Activated gamma-delta T cell (primary cell): ENCODE measurements at regions not wholly inside any gene's neighbourhood (a gene's known extent, or its start where the extent isn't known, plus 50 kb on each side); places are given as distances from the start of the nearest gene placed in this dataset.
"Not testable (repeated sequence)": the region's sequence is repeated elsewhere in the genome, so short reads cannot be mapped to it uniquely, and the experiment has no call there.

Experiments used
- DNase-seq: peaks from one replicate; lab custom pipeline; 2025; lab: John Stamatoyannopoulos, UW

- DNase-seq, result not testable (repeated sequence)
Observed at GRCh38 chr21:9764294-9764693, 757.1 kb upstream of the TPTE start.

DNA sequence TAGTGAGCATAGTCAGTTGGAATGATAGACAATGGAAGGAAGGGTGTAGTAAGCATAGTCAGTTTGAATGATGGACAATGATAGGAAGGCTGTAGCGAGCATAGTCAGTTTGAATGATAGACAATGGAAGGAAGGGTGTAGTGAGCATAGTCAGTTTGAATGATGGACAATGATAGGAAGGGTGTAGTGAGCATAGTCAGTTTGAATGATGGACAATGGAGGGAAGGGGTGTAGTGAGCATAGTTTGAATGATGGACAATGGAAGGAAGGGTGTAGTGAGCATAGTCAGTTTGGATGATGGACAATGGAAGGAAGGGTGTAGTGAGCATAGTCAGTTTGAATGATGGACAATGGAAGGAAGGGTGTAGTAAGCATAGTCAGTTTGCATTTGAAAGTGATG lies 755.8 kb upstream of the TPTE start:
- DNase-seq, result not testable (repeated sequence)

DNA sequence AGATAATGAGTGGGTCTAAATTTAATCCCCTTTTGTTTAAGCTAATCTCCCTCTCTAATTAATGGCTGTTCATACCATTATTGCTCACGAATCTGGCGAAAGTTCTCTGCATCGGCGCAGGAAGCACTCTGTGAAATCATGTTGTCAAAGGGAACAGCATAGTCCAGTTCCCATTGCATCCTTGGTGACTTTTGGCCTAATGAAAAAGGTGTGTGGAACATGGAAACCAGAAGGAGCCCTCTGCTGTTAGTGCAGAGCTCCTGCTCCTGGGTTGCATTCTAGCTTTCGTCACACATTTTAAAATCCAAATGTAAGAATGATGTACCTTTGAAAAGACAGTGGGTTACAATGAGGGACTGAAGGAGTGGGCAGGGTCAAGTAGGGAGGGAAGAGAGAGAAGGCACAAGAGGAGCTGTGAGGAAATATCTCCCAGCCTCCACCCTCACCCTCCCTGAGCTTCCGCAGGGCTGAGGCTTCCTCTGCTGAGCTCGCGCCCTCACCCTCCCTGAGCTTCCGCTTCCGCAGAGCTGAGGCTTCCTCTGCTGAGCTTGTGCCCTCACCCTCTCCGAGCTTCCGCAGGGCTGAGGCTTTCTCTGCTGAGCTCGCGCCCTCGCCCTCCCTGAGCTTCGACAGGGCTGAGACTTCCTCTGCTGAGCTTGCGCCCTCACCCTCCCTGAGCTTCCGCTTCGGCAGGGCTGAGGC lies 754.3 kb upstream of the TPTE start:
- DNase-seq, result not testable (repeated sequence)

- DNase-seq, result no peak
Observed at GRCh38 chr21:9767592-9768375, 753.6 kb upstream of the TPTE start.

DNA sequence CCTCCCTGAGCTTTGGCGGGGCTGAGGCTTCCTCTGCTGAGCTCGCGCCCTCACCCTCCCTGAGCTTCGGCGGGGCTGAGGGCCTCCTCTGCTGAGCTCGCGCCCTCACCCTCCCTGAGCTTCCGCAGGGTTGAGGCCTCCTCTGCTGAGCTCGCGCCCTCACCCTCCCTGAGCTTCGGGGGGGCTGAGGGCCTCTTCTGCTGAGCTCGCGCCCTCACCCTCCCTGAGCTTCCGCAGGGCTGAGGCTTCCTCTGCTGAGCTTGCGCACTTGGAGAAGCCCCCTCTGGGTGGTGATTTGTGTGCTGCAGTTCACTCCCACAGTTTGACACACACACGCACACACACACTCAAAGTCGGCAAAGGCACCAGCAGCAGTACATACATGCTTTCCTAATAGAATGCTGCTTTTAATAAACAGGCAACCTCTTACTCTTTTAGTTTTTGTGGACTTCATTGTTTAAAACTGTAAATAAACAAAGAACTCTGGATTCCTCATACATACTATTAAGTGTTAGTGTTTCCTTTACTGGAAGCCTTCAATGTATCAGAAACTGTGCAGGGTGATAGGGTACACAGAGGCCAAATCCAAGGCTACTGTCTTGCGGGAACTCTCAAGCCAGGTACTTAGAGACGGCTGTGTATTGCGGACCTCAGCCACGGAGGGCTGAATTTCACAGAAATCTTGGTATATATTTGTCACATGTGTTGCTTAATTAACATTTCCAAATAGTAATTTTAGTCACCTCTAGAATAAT lies 752.8 kb upstream of the TPTE start:
- DNase-seq, result not testable (repeated sequence)

DNA sequence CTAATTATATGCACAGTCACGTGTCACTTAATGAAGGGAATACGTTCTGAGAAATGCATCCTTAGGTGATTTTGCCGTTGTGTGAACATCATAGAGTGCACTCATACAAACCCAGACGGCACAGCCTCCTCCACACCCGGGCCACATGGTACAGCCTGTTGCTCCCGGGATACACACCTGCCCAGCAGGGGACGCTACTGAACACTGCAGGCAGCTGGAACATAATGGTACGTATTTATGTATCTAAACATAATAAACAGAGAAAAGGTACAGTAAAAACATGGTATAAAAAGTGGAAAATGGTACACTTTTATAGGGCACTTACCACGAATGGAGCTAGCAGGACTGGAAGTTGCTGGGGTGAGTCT lies 752.3 kb upstream of the TPTE start:
- DNase-seq, result not testable (repeated sequence)

- DNase-seq, result not testable (repeated sequence)
Observed at GRCh38 chr21:9769718-9770690, 751.4 kb upstream of the TPTE start.

- not testable (repeated sequence) for DNase-seq
Observed at GRCh38 chr21:9771466-9772347, 749.7 kb upstream of the TPTE start.

- no peak for DNase-seq
Observed at GRCh38 chr21:9772348-9772672, 749.1 kb upstream of the TPTE start.

- not testable (repeated sequence) for DNase-seq
Observed at GRCh38 chr21:9772877-9773420, 748.4 kb upstream of the TPTE start.

DNA sequence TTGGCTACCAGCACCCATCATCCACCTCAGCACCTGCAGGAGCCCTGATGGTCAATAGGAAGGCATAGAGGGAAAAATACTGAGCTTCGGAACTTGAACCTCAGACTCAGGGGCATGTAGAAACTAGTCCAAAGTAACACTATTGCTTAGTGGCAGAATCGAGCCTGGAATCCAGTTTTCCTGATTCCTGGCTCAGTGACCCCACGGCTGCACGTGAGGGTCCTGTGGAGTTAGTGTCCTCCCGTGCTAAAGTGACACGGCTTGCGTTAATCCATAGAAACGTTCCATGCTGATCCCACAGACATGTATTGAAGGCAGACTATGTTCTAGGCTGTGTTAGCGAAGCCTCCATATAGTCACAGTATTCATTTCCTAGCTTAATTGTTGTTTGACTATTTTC lies 747.0 kb upstream of the TPTE start:
- DNase-seq, result no peak

DNA sequence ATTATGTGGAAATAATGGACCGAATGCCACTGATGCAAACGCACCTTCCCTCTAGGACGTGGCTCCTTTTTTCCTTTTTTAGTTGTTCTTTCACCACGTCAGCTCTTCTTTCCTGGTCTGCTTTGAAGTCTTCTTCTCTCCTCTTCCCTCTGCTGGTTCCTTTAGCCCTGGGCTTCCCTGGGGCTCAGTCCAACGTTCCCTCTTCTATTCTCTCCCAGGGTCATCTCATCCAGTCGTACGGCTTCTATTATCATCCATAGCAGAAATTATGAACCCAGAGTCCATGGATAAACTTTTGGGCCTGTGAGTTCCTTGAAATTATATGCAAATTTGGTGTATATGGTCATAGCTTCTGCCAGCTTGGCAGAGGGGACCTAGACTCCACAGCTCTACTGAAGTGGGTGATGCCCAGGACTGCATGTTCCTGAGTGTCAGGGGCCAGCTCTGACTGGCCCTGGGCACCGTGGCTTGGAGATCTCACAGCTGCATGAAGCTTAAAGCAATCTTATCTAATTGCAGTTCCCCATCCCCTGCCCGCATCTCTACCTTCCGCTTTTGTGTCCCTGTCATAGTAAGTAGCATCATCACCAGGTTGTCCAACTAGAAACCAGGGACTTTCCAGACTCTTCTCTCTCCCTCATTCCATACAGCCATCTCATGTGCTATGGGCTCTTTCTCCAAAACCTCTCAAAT lies 746.3 kb upstream of the TPTE start:
- not testable (repeated sequence) for DNase-seq

DNA sequence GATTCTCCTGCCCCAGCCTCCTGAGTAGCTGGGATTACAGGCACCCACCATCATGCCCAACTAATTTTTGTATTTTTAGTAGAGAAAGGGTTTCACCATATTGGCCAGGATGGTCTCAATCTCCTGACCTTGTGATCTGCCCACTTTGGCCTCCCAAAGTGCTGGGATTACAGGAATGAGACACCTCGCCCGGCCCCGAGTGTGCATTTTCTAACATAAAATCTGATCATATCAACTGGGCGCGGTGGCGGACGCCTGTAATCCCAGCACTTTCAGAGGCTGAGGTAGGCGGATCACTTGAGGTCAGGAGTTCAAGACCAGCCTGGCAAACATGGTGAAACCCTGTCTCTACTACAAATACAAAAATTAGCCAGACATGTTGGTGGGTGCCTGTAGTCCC lies 745.5 kb upstream of the TPTE start:
- DNase-seq, result not testable (repeated sequence)

DNA sequence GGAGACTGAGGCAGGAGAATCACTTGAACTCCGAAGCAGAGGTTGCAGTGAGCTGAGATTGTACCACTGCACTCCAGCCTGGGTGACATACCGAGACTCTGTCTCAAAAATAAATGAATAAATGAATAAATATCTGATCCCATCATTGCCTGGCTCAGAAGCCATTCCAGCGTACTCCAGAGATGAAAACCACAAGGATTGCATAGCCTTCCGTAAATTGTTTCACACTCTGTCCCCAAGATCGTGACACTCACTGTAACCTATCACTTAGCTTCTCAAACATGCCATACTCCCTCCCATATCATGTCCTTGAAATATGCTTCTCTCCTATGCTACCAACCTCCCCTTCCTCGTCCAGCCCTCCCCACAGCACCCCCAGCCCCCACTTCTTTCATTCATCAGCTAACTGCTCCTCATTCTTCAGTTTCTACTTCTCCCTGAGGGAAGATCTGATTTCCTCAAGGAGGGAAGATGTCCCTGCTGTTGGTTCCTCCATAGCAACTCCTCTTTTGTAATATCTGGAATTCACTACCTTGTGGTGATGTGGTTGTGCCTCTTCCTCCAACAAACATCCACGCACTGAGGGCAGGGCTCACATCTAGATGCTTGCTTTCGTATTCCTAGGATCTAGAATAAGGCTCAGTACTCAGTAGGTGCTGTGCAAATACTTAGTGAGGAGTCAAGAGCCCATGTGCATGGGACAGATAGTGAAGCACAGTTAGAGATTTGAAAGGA lies 744.9 kb upstream of the TPTE start:
- not testable (repeated sequence) for DNase-seq

- DNase-seq, result not testable (repeated sequence)
Observed at GRCh38 chr21:9778541-9778940, 742.8 kb upstream of the TPTE start.

DNA sequence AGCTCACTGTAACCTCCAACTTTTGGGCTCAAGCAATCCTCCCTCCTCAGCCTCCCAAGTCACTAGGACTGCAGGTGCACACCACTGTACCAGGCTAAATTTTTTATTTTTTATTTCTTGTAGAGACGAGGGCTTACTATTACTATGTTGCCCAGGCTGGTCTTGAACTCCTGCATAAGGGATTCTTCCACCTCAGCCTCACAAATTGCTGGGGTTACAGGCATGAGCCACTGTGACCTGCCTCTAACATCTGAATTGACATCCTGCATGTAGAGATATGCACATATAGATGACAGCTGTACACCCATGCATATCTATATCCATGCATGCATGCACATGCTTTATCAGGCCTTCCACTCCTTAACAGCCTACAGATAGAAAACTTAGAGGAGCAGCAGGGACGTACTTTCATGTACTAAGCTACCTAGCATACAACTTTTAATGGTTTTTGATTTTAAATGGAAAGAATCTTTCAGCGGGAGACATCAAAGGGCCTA lies 740.9 kb upstream of the TPTE start:
- no peak for DNase-seq

- not testable (repeated sequence) for DNase-seq
Observed at GRCh38 chr21:9783587-9783986, 737.8 kb upstream of the TPTE start.

DNA sequence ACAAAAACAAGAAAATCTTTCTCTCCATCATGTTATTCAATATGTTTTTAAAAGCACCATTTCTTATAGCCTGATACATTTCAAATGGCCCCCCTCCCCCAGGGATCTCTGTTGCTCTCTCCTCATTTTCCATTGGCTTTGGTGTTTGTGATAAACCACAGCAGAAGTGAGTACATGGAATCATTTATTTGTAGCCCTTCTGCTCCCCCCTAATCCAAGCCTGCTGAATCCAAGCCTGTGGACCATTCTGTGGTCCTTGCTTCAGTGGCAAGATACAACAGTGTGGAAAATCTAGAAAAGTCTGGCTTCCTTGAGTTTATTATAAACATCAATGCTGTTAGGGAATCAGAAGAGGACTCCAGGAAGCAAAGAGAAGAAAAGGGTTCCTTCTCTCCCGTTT lies 737.2 kb upstream of the TPTE start:
- DNase-seq, result not testable (repeated sequence)

- DNase-seq, result not testable (repeated sequence)
Observed at GRCh38 chr21:9786092-9786491, 735.3 kb upstream of the TPTE start.
